Loucy (cell line): ENCODE measurements at regions not wholly inside any gene's neighbourhood (a gene's known extent, or its start where the extent isn't known, plus 50 kb on each side); places are given as distances from the start of the nearest gene placed in this dataset.

ENCODE experiments used
- H2AFZ ChIP-seq: fragments of 200-600 bp; sonication (generic); 2 replicates; pipeline ENCODE4 v1.6.0; 2016; ENCODE audit warnings: antibody characterized with exemption, mild to moderate bottlenecking, low read length, moderate library complexity
- H3F3A ChIP-seq: fragments of 200-600 bp; 2 replicates; pipeline ENCODE4 v1.6.0; 2016; ENCODE audit warnings: antibody characterized with exemption, low read depth, mild to moderate bottlenecking
- H3K27me3 ChIP-seq: fragments of 200-600 bp; sonication (generic); 2 replicates; pipeline ENCODE4 v1.6.1; 2014; ENCODE audit warnings: low read length, mild to moderate bottlenecking; ENCODE audit not compliant: insufficient read depth, poor library complexity, severe bottlenecking
- H3K36me3 ChIP-seq: fragments of 200-600 bp; sonication (generic); 2 replicates; pipeline ENCODE4 v1.6.1; 2016; ENCODE audit warnings: low read length; ENCODE audit not compliant: insufficient read depth
- H3K4me1 ChIP-seq: fragments of 200-600 bp; sonication (generic); 2 replicates; pipeline ENCODE4 v1.5.1; 2014; ENCODE audit warnings: low read length, mild to moderate bottlenecking; ENCODE audit not compliant: insufficient read depth, poor library complexity, severe bottlenecking
- H3K4me2 ChIP-seq: fragments of 200-600 bp; sonication (generic); 2 replicates; pipeline ENCODE4 v1.6.0; 2014; ENCODE audit warnings: antibody characterized with exemption, low read length, low read depth, mild to moderate bottlenecking; ENCODE audit not compliant: poor library complexity, severe bottlenecking
- H3K4me3 ChIP-seq: fragments of 200-600 bp; sonication (generic); 2 replicates; pipeline ENCODE4 v1.5.1; 2014; ENCODE audit warnings: low read length, mild to moderate bottlenecking, mixed read lengths; ENCODE audit not compliant: poor library complexity, severe bottlenecking
- H3K79me2 ChIP-seq: fragments of 200-600 bp; sonication (generic); 2 replicates; pipeline ENCODE4 v1.6.1; 2014; ENCODE audit warnings: low read length; ENCODE audit not compliant: insufficient read depth
- H3K9ac ChIP-seq: fragments of 200-600 bp; sonication (generic); 2 replicates; pipeline ENCODE4 v1.6.0; 2014; ENCODE audit warnings: mild to moderate bottlenecking, low read depth, low read length, moderate library complexity; ENCODE audit not compliant: poor library complexity, severe bottlenecking
- H3K9me2 ChIP-seq: fragments of 200-600 bp; sonication (generic); replicated peaks from 2 replicates; pipeline ENCODE4 v1.6.1; 2016; ENCODE audit warnings: low read depth, low read length, mixed read lengths
- H3K9me3 ChIP-seq: fragments of 200-600 bp; sonication (generic); 2 replicates; pipeline ENCODE4 v1.6.1; 2014; ENCODE audit warnings: mild to moderate bottlenecking, antibody characterized with exemption, low read length, low read depth; ENCODE audit not compliant: insufficient read depth
- H4K20me1 ChIP-seq: fragments of 200-600 bp; sonication (generic); 2 replicates; pipeline ENCODE4 v1.6.0; 2014; ENCODE audit warnings: antibody characterized with exemption, low read length, mild to moderate bottlenecking; ENCODE audit not compliant: insufficient read depth, poor library complexity, severe bottlenecking
- CTCF ChIP-seq: fragments of 200-600 bp; sonication (generic); conservative IDR thresholded peaks from 2 replicates; pipeline ENCODE4 v1.5.1; 2014; ENCODE audit warnings: mild to moderate bottlenecking, antibody characterized with exemption, low read length
- EZH2phosphoT487 ChIP-seq: fragments of 200-600 bp; IDR thresholded peaks from 2 replicates; pipeline ENCODE4 v1.6.1; 2018; ENCODE audit warnings: antibody characterized with exemption, mild to moderate bottlenecking, moderate library complexity, borderline replicate concordance

DNA sequence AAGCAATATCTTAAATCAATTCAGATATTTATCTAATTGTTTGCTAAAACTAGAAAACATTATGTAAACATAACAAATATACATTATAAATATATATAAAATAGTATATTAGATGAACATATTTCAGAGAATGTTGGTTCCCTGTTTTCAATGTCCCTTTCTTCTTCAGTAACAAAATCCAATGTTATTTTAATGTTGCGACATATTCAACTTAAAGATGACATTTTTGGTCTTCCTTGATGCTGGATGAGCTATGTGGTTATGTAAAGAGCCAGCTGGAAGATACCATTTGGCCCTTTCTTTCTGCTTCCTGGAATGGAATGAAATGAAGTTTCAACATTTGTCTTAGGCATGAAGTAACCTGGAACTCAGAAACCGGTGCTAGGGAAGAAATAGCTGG is 668.1 kb upstream of the CDH6 start:
- no peak for TF ChIP-seq CTCF
- TF ChIP-seq EZH2phosphoT487, result no peak
- Histone ChIP-seq H3K9ac (no peak overlapping the region), H3K27me3 (no peaks in the 10 kb centered on the region), H4K20me1 (no peaks in the 10 kb centered on the region), H3K4me1 (no peaks in the 10 kb centered on the region), H3K4me3 (no peak overlapping the region), H3K36me3 (no peaks in the 10 kb centered on the region), H3K79me2 (no peaks in the 10 kb centered on the region), H2AFZ (no peak overlapping the region), H3F3A (no peaks in the 10 kb centered on the region), H3K9me3 (no peaks in the 10 kb centered on the region), H3K4me2 (no peak overlapping the region), H3K9me2 (no peaks in the 10 kb centered on the region)

DNA sequence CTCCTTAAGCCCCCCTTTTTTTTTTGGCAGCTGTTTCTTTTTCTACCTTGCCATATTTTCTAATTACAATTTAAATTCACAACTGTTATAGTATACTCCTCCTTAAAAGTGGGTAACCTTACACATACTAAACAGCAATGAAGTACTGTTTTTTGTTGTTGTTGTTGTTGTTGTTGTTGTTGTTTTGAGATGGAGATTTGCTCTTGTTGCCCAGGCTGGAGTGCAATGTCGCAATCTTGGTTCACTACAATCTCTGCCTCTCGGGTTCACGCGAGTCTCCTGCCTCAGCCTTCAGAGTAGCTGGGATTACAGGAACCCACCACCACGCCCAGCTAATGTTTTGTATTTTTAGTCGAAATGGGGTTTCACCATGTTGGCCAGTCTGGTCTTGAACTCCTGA is 669.1 kb upstream of the CDH6 start:
- Histone ChIP-seq H2AFZ (no peak overlapping the region), H3K9me3 (no peaks in the 10 kb centered on the region), H3K27me3 (no peaks in the 10 kb centered on the region), H3F3A (no peaks in the 10 kb centered on the region), H3K4me3 (no peak overlapping the region), H3K79me2 (no peaks in the 10 kb centered on the region), H3K4me2 (no peak overlapping the region), H3K4me1 (no peaks in the 10 kb centered on the region), H3K36me3 (no peaks in the 10 kb centered on the region), H3K9me2 (no peaks in the 10 kb centered on the region), H4K20me1 (no peaks in the 10 kb centered on the region), H3K9ac (no peak overlapping the region)
- TF ChIP-seq EZH2phosphoT487, result no peak
- no peak for TF ChIP-seq CTCF

DNA sequence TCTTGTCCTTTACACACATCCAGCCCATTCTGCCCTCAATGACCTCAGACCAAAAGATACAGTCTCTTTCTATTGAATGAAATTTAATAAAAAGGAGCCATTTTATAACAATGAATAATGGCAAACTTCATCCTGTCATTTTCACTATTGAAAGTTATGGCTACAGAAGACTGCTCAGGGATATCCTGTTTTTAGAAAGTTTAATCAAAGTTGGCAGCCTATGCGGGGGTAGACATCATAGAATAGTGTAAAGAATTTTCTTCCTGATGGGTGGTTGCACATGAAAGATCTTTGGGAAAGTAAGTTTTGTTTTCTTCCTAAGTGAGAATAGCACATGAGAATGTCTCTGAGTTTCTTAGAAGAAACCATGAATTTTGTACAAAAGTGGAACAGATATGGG is 670.4 kb upstream of the CDH6 start:
- Histone ChIP-seq H3K4me3 (no peak overlapping the region), H3K9me2 (no peaks in the 10 kb centered on the region), H3K4me1 (no peaks in the 10 kb centered on the region), H3K36me3 (no peaks in the 10 kb centered on the region), H3K27me3 (no peaks in the 10 kb centered on the region), H2AFZ (no peak overlapping the region), H4K20me1 (no peaks in the 10 kb centered on the region), H3K79me2 (no peaks in the 10 kb centered on the region), H3K9me3 (no peaks in the 10 kb centered on the region), H3F3A (no peaks in the 10 kb centered on the region), H3K4me2 (no peak overlapping the region), H3K9ac (no peak overlapping the region)
- TF ChIP-seq CTCF (no peak), EZH2phosphoT487 (no peak)
